Endothelial cell of umbilical vein (primary cell): ENCODE measurements at regions not wholly inside any gene's neighbourhood (a gene's known extent, or its start where the extent isn't known, plus 50 kb on each side); places are given as distances from the start of the nearest gene placed in this dataset.

Source experiments
- BruUV-seq: library from RNA; stranded (reverse); fragments of 400-500 nt; replicated peaks from 2 replicates; lab custom pipeline; 2021; lab: Mats Ljungman, UMichigan
- CTCF ChIA-PET: fragments of 300-600, 350-600 bp; sonication (Branson Sonifier 250); formaldehyde crosslinking; loops from one replicate; lab custom pipeline; 2021; ENCODE audit warnings: antibody characterized with exemption, inconsistent platforms; lab: Charles Lee
- POLR2A ChIA-PET: fragments of 300-600, 350-600 bp; sonication (Branson Sonifier 250); formaldehyde crosslinking; loops from one replicate; lab custom pipeline; 2021; ENCODE audit warnings: antibody characterized with exemption, inconsistent platforms; lab: Charles Lee
- DNase-seq: peaks from one replicate; pipeline ENCODE4 v3.0.0-alpha.2; 2011; ENCODE audit warnings: low read depth, low spot score
- FAIRE-seq: peaks from 2 replicates; lab custom pipeline; 2011; peaks lifted over from hg19 to GRCh38; lab: Jason Lieb, UNC
- H2AFZ ChIP-seq: 2 replicates; pipeline ENCODE4 v1.6.0; 2012; ENCODE audit warnings: low read depth, low read length, control low read depth, inconsistent platforms
- H3K27ac ChIP-seq: 2 replicates; pipeline ENCODE4 v1.5.1; 2011; ENCODE audit warnings: low read depth, mild to moderate bottlenecking, control low read depth, low read length, moderate library complexity; ENCODE audit not compliant: insufficient read depth
- H3K27me3 ChIP-seq, 2 experiments: 2 replicates each; pipeline versions ENCODE4 v1.6.0 to v1.6.1; 2011; ENCODE audit warnings: low read length in 2 of 2, mixed read lengths in 1 of 2; ENCODE audit not compliant: control insufficient read depth in 2 of 2, insufficient read depth in 2 of 2
- H3K36me3 ChIP-seq, 2 experiments: 2 replicates in 1 of 2; 3 replicates in 1 of 2; pipeline ENCODE4 v1.5.1; 2011; ENCODE audit warnings: low read length in 2 of 2, mild to moderate bottlenecking in 1 of 2, moderate library complexity in 1 of 2; ENCODE audit not compliant: control insufficient read depth in 2 of 2, insufficient read depth in 2 of 2; ENCODE audit errors: extremely low read depth in 1 of 2
- H3K4me1 ChIP-seq: 3 replicates; pipeline ENCODE4 v1.5.1; 2011; ENCODE audit warnings: mild to moderate bottlenecking, low read length; ENCODE audit not compliant: control insufficient read depth, insufficient read depth; ENCODE audit errors: extremely low read depth
- H3K4me2 ChIP-seq: 2 replicates; pipeline ENCODE4 v1.6.1; 2011; ENCODE audit warnings: low read length, control low read depth, mixed read lengths; ENCODE audit not compliant: insufficient read depth
- H3K4me3 ChIP-seq, 3 experiments: fragments of 200-600 bp in 1 of 3; sonication (generic), shearing (Covaris generic) in 1 of 3; replicated peaks in 1 of 3; 2 replicates each; pipeline ENCODE4 v1.5.1; 2011 to 2016; ENCODE audit warnings: control low read depth in 3 of 3, low read length in 3 of 3, mild to moderate bottlenecking in 2 of 3, inconsistent platforms in 1 of 3, low read depth in 1 of 3, moderate library complexity in 1 of 3; ENCODE audit not compliant: insufficient read depth in 1 of 3
- H3K79me2 ChIP-seq: 2 replicates; pipeline ENCODE4 v1.6.0; 2012; ENCODE audit warnings: low read length, inconsistent platforms; ENCODE audit not compliant: control insufficient read depth, insufficient read depth
- H3K9ac ChIP-seq: replicated peaks from 2 replicates; pipeline ENCODE3; 2011; ENCODE audit warnings: low read length, control low read depth; ENCODE audit not compliant: insufficient read depth; ENCODE audit errors: extremely low read depth
- H3K9me1 ChIP-seq: replicated peaks from 3 replicates; pipeline ENCODE4 v1.6.0; 2011; ENCODE audit warnings: mild to moderate bottlenecking, low read length; ENCODE audit not compliant: control insufficient read depth, insufficient read depth; ENCODE audit errors: extremely low read depth
- H3K9me3 ChIP-seq: replicated peaks from 2 replicates; pipeline ENCODE4 v1.5.1; 2012; ENCODE audit warnings: low read length, inconsistent platforms; ENCODE audit not compliant: control insufficient read depth, insufficient read depth
- H4K20me1 ChIP-seq: replicated peaks from 2 replicates; pipeline ENCODE3; 2011; ENCODE audit warnings: mild to moderate bottlenecking, low read length; ENCODE audit not compliant: control insufficient read depth, insufficient read depth; ENCODE audit errors: extremely low read depth
- EZH2 ChIP-seq: IDR thresholded peaks from 2 replicates; pipeline ENCODE4 v1.6.1; 2012; ENCODE audit warnings: borderline replicate concordance, low read depth, mild to moderate bottlenecking, moderate library complexity, low read length, inconsistent platforms; ENCODE audit not compliant: severe bottlenecking
- FOS ChIP-seq: IDR thresholded peaks from 2 replicates; pipeline ENCODE4 v1.6.1; 2011; ENCODE audit warnings: mild to moderate bottlenecking, low read length, moderate library complexity, borderline replicate concordance; ENCODE audit not compliant: insufficient read depth
- GATA2 ChIP-seq: IDR thresholded peaks from 2 replicates; pipeline ENCODE4 v1.7.0; 2011; ENCODE audit warnings: low read depth, mild to moderate bottlenecking, moderate library complexity, mixed read lengths, low read length; ENCODE audit not compliant: insufficient read length, insufficient read depth
- JUN ChIP-seq: IDR thresholded peaks from 2 replicates; pipeline ENCODE4 v1.6.1; 2011; ENCODE audit warnings: borderline replicate concordance, low read depth; ENCODE audit not compliant: insufficient read length, insufficient read depth
- MYC ChIP-seq: IDR thresholded peaks from one replicate; pipeline ENCODE4 v1.6.1; 2011; ENCODE audit warnings: mild to moderate bottlenecking, low read depth, low read length
- POLR2A ChIP-seq: IDR thresholded peaks from 2 replicates; pipeline ENCODE4 v1.6.1; 2012; ENCODE audit warnings: low read depth, mild to moderate bottlenecking, control low read depth, low read length
- POLR2AphosphoS5 ChIP-seq: IDR thresholded peaks from 2 replicates; pipeline ENCODE4 v1.6.1; 2012; ENCODE audit warnings: low read depth, mild to moderate bottlenecking, control low read depth, low read length, moderate library complexity; ENCODE audit not compliant: insufficient read depth
- dilution Hi-C: fragments of 300-500 bp; cut with MboI; formaldehyde crosslinking; loops from one replicate; pipeline ENCODE4 v1.15.0; 2019; ENCODE audit warnings: low sequenced_read_pairs; ENCODE audit not compliant: extremely low pct_ligation_motif_present
- intact Hi-C: fragments of 100-400 bp; cut with micrococcal nuclease; formaldehyde crosslinking; loops from one replicate; pipeline ENCODE4 v1.10.0; 2022
- TF ChIP-seq, protein P1 (sequence below): IDR thresholded peaks from 2 replicates; pipeline ENCODE4 v1.6.1; 2011; ENCODE audit not compliant: insufficient read depth, insufficient read length
- TF ChIP-seq, protein P2 (sequence below), 2 donors: IDR thresholded peaks; 1 replicate in 1 of 2; 2 replicates in 1 of 2; pipeline ENCODE4 v1.5.1; 2011; ENCODE audit warnings: low read length in 2 of 2, mild to moderate bottlenecking in 2 of 2, moderate library complexity in 2 of 2, control low read depth in 1 of 2, inconsistent platforms in 1 of 2, low read depth in 1 of 2; ENCODE audit not compliant: insufficient read depth in 1 of 2; ENCODE audit errors: extremely low read depth in 1 of 2

DNA sequence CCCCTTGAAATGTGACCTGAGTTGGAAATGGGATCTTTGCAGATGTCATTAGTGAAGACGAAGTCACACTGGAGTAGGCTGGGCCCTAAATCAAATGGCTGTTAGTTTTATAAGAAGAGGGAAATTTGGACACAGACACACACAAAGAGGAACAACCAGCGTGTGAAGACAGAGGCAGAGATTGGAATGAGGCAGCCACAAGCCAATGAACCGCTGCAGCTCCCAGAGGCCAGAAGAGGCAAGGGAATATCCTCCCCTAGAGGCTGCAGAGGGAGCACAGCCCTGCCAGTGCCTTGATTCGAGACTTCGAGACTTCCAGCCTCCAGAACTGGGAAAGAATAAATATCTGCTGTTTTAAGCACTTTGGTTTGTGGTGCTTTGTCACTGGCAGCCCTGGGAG is 484.5 kb downstream of the MN1 start:
- intact Hi-C loops (no loop called here), dilution Hi-C loops (no loop called here)
- H3K9ac ChIP-seq, result no peak overlapping the region
- no peak overlapping the region for H3K4me2 ChIP-seq
- TF ChIP-seq MYC, result no peak
- TF ChIP-seq POLR2A, result no peak
- TF ChIP-seq, protein P1, sequence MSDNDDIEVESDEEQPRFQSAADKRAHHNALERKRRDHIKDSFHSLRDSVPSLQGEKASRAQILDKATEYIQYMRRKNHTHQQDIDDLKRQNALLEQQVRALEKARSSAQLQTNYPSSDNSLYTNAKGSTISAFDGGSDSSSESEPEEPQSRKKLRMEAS, result no peak
- TF ChIP-seq GATA2, result no peak
- TF ChIP-seq, protein P2, sequence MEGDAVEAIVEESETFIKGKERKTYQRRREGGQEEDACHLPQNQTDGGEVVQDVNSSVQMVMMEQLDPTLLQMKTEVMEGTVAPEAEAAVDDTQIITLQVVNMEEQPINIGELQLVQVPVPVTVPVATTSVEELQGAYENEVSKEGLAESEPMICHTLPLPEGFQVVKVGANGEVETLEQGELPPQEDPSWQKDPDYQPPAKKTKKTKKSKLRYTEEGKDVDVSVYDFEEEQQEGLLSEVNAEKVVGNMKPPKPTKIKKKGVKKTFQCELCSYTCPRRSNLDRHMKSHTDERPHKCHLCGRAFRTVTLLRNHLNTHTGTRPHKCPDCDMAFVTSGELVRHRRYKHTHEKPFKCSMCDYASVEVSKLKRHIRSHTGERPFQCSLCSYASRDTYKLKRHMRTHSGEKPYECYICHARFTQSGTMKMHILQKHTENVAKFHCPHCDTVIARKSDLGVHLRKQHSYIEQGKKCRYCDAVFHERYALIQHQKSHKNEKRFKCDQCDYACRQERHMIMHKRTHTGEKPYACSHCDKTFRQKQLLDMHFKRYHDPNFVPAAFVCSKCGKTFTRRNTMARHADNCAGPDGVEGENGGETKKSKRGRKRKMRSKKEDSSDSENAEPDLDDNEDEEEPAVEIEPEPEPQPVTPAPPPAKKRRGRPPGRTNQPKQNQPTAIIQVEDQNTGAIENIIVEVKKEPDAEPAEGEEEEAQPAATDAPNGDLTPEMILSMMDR (IDR thresholded peaks at IDR 0.05; ENCODE audit: extremely low read depth in 1 of 2, insufficient read depth in 1 of 2, low read depth in 1 of 2, low read length in 2 of 2), result no peak
- TF ChIP-seq FOS, result no peak
- no peak for TF ChIP-seq JUN
- TF ChIP-seq EZH2, result no peak
- TF ChIP-seq POLR2AphosphoS5, result no peak
- no peak overlapping the region for H2AFZ ChIP-seq
- no peaks in the 10 kb centered on the region for H3K36me3 ChIP-seq
- peaks cover 0 to under 1% of the 10 kb centered on the region in 2 experiments for H3K27me3 ChIP-seq
- POLR2A ChIA-PET, result no interaction called here
- no peaks in the 10 kb centered on the region for H3K9me3 ChIP-seq
- H3K79me2 ChIP-seq, result no peaks in the 10 kb centered on the region
- no peaks in the 10 kb centered on the region for H4K20me1 ChIP-seq
- CTCF ChIA-PET, result interaction anchor here (1.3 kb wide), 1 partner anchor 22 kb away, joined by 4 read pairs; no protein-coding TSS in a partner anchor
- H3K9me1 ChIP-seq, result no peaks in the 10 kb centered on the region
- no TSS peak for BruUV-seq
- peak; percentile 24 for FAIRE-seq
- H3K27ac ChIP-seq, result no peak overlapping the region
- H3K4me1 ChIP-seq, result no peaks in the 10 kb centered on the region
- DNase-seq, result no peak
- H3K4me3 ChIP-seq, result no peak overlapping the region
